Omental fat pad (tissue), 3 donors: ENCODE measurements at regions not wholly inside any gene's neighbourhood (a gene's known extent, or its start where the extent isn't known, plus 50 kb on each side); places are given as distances from the start of the nearest gene placed in this dataset.
A peak's percentile ranks its signal among the peaks of the same experiment; 100 is the strongest.

Experiments used
- ATAC-seq: fragments of 150-250 bp; one replicate; pipeline ENCODE4 v1.9.1; 2016; ENCODE audit warnings: mild to moderate bottlenecking, moderate library complexity; ENCODE audit not compliant: low FRiP score
- DNase-seq: peaks from one replicate; pipeline ENCODE4 v3.0.0-alpha.2; 2019; ENCODE audit warnings: low spot score
- CTCF ChIP-seq, 3 donors: fragments of 450-650 bp; IDR thresholded peaks; one replicate each; pipeline ENCODE4 v1.5.1; 2016 to 2017; ENCODE audit warnings: antibody characterized with exemption in 3 of 3, mild to moderate bottlenecking in 3 of 3, moderate library complexity in 2 of 3

DNA sequence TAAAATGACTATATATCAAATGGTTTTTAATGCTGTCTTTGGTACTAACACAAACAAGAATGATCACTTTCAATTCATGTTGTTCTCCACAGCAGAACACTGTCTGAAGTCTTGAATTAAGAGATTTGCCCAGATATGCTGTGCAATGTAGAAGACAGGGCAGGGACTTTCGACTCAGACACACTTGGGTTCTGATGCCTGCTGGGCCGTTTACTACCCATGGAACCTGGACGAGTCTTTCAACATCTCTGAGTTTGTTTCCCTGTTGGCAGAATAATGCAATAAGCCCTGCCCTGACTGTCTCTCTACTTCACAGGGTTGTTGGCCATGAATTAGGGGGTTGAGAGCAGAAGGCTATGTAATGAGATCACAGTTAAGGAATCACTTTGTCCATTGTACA lies 162.6 kb upstream of the TMPO start:
- no peak for DNase-seq
- TF ChIP-seq CTCF (IDR thresholded peaks at IDR 0.05): no peak
- ATAC-seq: peak; percentile 38

GRCh38 chr12:98354520-98355035 lies 160.8 kb upstream of the TMPO start:
- no peak for TF ChIP-seq CTCF (IDR thresholded peaks at IDR 0.05)
- no peak for ATAC-seq

GRCh38 chr12:98355322-98355721 lies 160.1 kb upstream of the TMPO start:
- ATAC-seq (no peak), DNase-seq (no peak)
- no peak for TF ChIP-seq CTCF (IDR thresholded peaks at IDR 0.05)

More at GRCh38 chr12:98354520-98355035, 160.8 kb upstream of the TMPO start:
- no peak for DNase-seq

DNA sequence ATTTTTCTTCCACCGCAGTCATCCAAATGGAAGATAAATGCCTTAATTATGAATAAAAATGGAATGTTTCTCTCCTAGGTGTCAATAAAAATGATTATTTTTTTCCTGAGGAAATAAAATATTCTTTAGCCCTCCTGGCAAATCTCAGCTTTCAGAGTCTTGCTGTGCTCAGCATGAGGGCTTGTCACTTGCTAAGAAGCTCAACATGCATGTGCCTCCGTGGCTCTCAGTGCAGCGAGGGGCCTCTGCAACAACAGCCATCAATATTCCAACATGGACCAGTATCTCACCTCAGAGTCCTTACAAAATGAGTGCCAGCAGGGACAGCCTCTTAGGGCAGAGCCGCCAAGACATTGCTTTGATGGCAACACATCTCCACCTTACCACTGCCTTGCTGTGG lies 159.5 kb upstream of the TMPO start:
- no peak for TF ChIP-seq CTCF (IDR thresholded peaks at IDR 0.05)
- no peak for ATAC-seq
- DNase-seq: no peak

GRCh38 chr12:98358144-98358543 lies 157.2 kb upstream of the TMPO start:
- DNase-seq (no peak), ATAC-seq (no peak)
- no peak for TF ChIP-seq CTCF (IDR thresholded peaks at IDR 0.05)

GRCh38 chr12:98359856-98360255 lies 155.5 kb upstream of the TMPO start:
- ATAC-seq: no peak
- no peak for DNase-seq
- no peak for TF ChIP-seq CTCF (IDR thresholded peaks at IDR 0.05)

- ATAC-seq (no peak), DNase-seq (no peak)
- TF ChIP-seq CTCF (IDR thresholded peaks at IDR 0.05): no peak
These were observed 155.0 kb upstream of the TMPO start for GRCh38 chr12:98360401-98360800.
